OCI-LY7 (cell line): ENCODE measurements at regions not wholly inside any gene's neighbourhood (a gene's known extent, or its start where the extent isn't known, plus 50 kb on each side); places are given as distances from the start of the nearest gene placed in this dataset.

Experiments used
- BruUV-seq: library from RNA; stranded (reverse); fragments of 400-500 nt; replicated peaks from 2 replicates; lab custom pipeline; 2021; lab: Mats Ljungman, UMichigan
- CTCF ChIA-PET: fragments of 300-600 bp; sonication (Branson Sonifier 250); formaldehyde crosslinking; loops from one replicate; lab custom pipeline; 2022; ENCODE audit warnings: antibody characterized with exemption; ENCODE audit not compliant: unreplicated experiment; lab: Charles Lee
- POLR2A ChIA-PET: fragments of 300-600 bp; sonication (Branson Sonifier 250); formaldehyde crosslinking; loops from one replicate; lab custom pipeline; 2022; ENCODE audit warnings: antibody characterized with exemption; lab: Charles Lee
- DNase-seq: peaks from one replicate; pipeline ENCODE4 v3.0.0-alpha.2; 2015; ENCODE audit warnings: low spot score
- H2AFZ ChIP-seq: fragments of 200-600 bp; sonication (generic), shearing (Covaris generic); 2 replicates; pipeline ENCODE4 v1.6.1; 2014; ENCODE audit warnings: mild to moderate bottlenecking, antibody characterized with exemption, low read length, moderate library complexity
- H3K27ac ChIP-seq: fragments of 200-600 bp; sonication (generic); 2 replicates; pipeline ENCODE4 v1.5.1; 2014; ENCODE audit warnings: mixed run types, low read depth, mild to moderate bottlenecking, moderate library complexity, low read length, inconsistent platforms; ENCODE audit not compliant: poor library complexity, severe bottlenecking
- H3K36me3 ChIP-seq: fragments of 200-600 bp; sonication (generic); 2 replicates; pipeline ENCODE4 v1.6.1; 2014; ENCODE audit warnings: mild to moderate bottlenecking, antibody characterized with exemption, low read length, moderate library complexity, mixed read lengths; ENCODE audit not compliant: insufficient read depth
- H3K4me1 ChIP-seq: fragments of 200-600 bp; sonication (generic); 2 replicates; pipeline ENCODE4 v1.5.1; 2014; ENCODE audit warnings: mild to moderate bottlenecking, low read length; ENCODE audit not compliant: insufficient read depth, poor library complexity, severe bottlenecking
- H3K4me2 ChIP-seq: fragments of 200-600 bp; sonication (generic); 2 replicates; pipeline ENCODE4 v1.6.1; 2014; ENCODE audit warnings: mild to moderate bottlenecking, low read length
- H3K4me3 ChIP-seq: fragments of 200-600 bp; sonication (generic); 2 replicates; pipeline ENCODE4 v1.5.1; 2014; ENCODE audit warnings: mild to moderate bottlenecking, low read depth, low read length; ENCODE audit not compliant: poor library complexity, severe bottlenecking
- H3K79me2 ChIP-seq: fragments of 200-600 bp; sonication (generic); 2 replicates; pipeline ENCODE4 v1.6.1; 2016; ENCODE audit warnings: low read depth, mild to moderate bottlenecking, low read length, moderate library complexity, mixed read lengths; ENCODE audit not compliant: insufficient read depth
- H3K9me2 ChIP-seq: fragments of 200-600 bp; sonication (generic); 2 replicates; pipeline ENCODE4 v1.6.1; 2016; ENCODE audit warnings: mild to moderate bottlenecking, low read length, mixed read lengths; ENCODE audit not compliant: insufficient read depth
- H3K9me3 ChIP-seq: fragments of 200-600 bp; sonication (generic); 2 replicates; pipeline ENCODE4 v1.6.1; 2014; ENCODE audit warnings: mild to moderate bottlenecking, mixed run types, low read length, mixed read lengths
- H4K20me1 ChIP-seq: fragments of 200-600 bp; sonication (generic); 2 replicates; pipeline ENCODE4 v1.6.1; 2014; ENCODE audit warnings: mild to moderate bottlenecking, antibody characterized with exemption, low read length, moderate library complexity, mixed read lengths; ENCODE audit not compliant: insufficient read depth
- EZH2phosphoT487 ChIP-seq: fragments of 200-600 bp; sonication (generic); IDR thresholded peaks from 2 replicates; pipeline ENCODE4 v1.6.1; 2018; ENCODE audit warnings: low read depth, borderline replicate concordance, mild to moderate bottlenecking, mixed run types, antibody characterized with exemption, low read length, moderate library complexity, mixed read lengths
- intact Hi-C: fragments of 100-400 bp; cut with micrococcal nuclease; formaldehyde crosslinking; loops from one replicate; pipeline ENCODE4 v1.10.0; 2022; ENCODE audit not compliant: unreplicated experiment
- TF ChIP-seq, protein P1 (sequence below): fragments of 200-600 bp; sonication (generic); conservative IDR thresholded peaks from 2 replicates; pipeline ENCODE4 v1.5.1; 2014; ENCODE audit warnings: mild to moderate bottlenecking, antibody characterized with exemption, low read length, moderate library complexity, mixed read lengths

DNA sequence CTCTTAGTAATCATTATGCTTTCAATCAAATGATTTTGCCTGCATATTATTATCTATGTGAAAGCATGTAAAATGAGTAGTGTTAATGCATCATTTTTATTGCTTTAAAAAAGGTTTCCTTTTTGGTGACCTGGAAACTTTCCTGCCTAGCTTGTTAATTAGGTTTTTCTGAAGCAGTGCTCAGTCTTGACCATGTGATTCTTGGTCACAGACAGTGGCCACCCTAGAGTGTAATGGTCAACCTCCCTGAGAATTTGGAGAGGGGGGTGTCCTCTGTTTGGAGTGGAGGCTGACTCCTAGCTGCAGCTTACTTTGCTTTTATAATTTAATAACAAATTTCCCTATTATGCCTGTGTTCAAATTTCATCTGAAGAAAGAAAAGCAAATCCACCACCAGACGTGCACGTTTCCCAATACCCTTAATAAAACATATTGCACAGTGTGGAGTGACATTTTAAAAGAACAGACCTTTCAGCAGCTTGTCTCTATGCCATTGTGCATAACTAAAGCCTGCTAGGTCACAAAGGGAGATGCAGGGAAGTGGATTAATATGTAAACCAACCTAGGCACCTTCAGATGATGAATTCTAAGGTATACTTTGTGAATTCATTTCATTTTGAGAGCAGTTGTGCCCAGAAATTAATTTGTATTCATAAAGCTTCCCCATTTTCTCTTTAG, 130.6 kb downstream of the RPRM start:
- no peak overlapping the region for H3K4me2 ChIP-seq
- intact Hi-C loops = no loop called here
- no peaks in the 10 kb centered on the region for H3K9me3 ChIP-seq
- no peaks in the 10 kb centered on the region for H3K79me2 ChIP-seq
- BruUV-seq = no TSS peak
- H3K9me2 ChIP-seq = no peaks in the 10 kb centered on the region
- no peak overlapping the region for H3K4me3 ChIP-seq
- no peaks in the 10 kb centered on the region for H3K36me3 ChIP-seq
- H4K20me1 ChIP-seq = no peaks in the 10 kb centered on the region
- no peak for DNase-seq
- CTCF ChIA-PET = interaction anchor here (0.5 kb wide), 1 partner anchor 523 kb away, joined by 3 read pairs; no protein-coding TSS in a partner anchor
- H2AFZ ChIP-seq = no peak overlapping the region
- TF ChIP-seq EZH2phosphoT487 = no peak
- TF ChIP-seq, protein P1, sequence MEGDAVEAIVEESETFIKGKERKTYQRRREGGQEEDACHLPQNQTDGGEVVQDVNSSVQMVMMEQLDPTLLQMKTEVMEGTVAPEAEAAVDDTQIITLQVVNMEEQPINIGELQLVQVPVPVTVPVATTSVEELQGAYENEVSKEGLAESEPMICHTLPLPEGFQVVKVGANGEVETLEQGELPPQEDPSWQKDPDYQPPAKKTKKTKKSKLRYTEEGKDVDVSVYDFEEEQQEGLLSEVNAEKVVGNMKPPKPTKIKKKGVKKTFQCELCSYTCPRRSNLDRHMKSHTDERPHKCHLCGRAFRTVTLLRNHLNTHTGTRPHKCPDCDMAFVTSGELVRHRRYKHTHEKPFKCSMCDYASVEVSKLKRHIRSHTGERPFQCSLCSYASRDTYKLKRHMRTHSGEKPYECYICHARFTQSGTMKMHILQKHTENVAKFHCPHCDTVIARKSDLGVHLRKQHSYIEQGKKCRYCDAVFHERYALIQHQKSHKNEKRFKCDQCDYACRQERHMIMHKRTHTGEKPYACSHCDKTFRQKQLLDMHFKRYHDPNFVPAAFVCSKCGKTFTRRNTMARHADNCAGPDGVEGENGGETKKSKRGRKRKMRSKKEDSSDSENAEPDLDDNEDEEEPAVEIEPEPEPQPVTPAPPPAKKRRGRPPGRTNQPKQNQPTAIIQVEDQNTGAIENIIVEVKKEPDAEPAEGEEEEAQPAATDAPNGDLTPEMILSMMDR = no peak
- no peak overlapping the region for H3K27ac ChIP-seq
- no peaks in the 10 kb centered on the region for H3K4me1 ChIP-seq
- POLR2A ChIA-PET = no interaction called here

DNA sequence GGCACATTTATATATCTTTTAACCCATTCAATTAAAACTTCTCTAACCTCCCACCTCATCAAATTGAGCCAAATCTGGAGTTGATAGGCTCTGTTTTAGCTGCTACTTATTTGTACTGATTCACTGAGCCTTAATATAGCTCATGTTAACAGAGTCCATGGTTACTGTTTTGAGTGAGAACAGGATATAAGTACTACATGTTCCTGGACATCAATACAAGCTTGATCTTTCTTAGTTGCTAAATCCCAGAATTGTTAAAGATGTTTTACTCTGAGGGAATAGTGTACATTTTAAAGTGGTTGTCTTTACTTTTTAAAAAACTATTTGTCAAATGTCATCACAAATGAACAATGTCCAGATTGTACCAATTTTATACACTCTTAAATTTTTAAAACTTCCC, 157.7 kb downstream of the RPRM start:
- no peaks in the 10 kb centered on the region for H3K9me3 ChIP-seq
- no peak overlapping the region for H3K27ac ChIP-seq
- no peaks in the 10 kb centered on the region for H3K4me1 ChIP-seq
- no peak overlapping the region for H3K4me2 ChIP-seq
- TF ChIP-seq EZH2phosphoT487 = no peak
- TF ChIP-seq, protein P1 = no peak
- no peaks in the 10 kb centered on the region for H4K20me1 ChIP-seq
- H3K36me3 ChIP-seq = no peaks in the 10 kb centered on the region
- H3K4me3 ChIP-seq = no peak overlapping the region
- H3K79me2 ChIP-seq = no peaks in the 10 kb centered on the region
- no peak for DNase-seq
- intact Hi-C loops = no loop called here
- ChIA-PET POLR2A (interaction anchor here (0.5 to 0.6 kb wide), 2 partner anchors 14 to 169 kb away, joined by 3 to 4 read pairs; no protein-coding TSS in a partner anchor), CTCF (no interaction called here)
- H3K9me2 ChIP-seq = no peaks in the 10 kb centered on the region
- BruUV-seq = no TSS peak
- no peak overlapping the region for H2AFZ ChIP-seq

DNA sequence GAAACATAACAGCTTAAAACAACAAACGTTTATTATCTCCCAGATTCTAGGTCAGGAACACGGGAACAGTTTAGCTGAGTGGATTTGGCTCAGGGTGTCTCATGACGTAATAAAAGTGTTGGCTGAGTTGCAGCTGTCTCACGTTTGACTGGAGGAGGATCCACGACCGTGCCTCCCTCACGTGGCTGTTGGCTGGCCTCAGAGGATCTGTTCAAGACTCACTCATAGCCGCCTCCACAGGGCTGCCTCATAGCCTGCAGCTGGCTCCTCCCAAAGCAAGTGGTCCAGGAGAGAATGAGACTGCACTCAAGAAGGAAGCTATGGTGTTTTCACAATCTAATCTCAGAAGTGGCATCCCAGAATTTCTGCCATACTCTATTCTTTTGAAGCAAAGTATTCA, 167.1 kb downstream of the RPRM start:
- TF ChIP-seq EZH2phosphoT487 = no peak
- TF ChIP-seq, protein P1 = no peak
- H2AFZ ChIP-seq = no peak overlapping the region
- H4K20me1 ChIP-seq = no peaks in the 10 kb centered on the region
- H3K27ac ChIP-seq = no peak overlapping the region
- H3K79me2 ChIP-seq = no peaks in the 10 kb centered on the region
- POLR2A ChIA-PET = no interaction called here
- H3K9me2 ChIP-seq = no peaks in the 10 kb centered on the region
- no peak overlapping the region for H3K4me2 ChIP-seq
- H3K4me1 ChIP-seq = no peaks in the 10 kb centered on the region
- H3K4me3 ChIP-seq = no peak overlapping the region
- intact Hi-C loops = no loop called here
- no peaks in the 10 kb centered on the region for H3K36me3 ChIP-seq
- no peak for DNase-seq
- no TSS peak for BruUV-seq
- no peaks in the 10 kb centered on the region for H3K9me3 ChIP-seq
- CTCF ChIA-PET = no interaction called here
